Lower lobe of right lung (tissue), 2 donors: ENCODE measurements at regions not wholly inside any gene's neighbourhood (a gene's known extent, or its start where the extent isn't known, plus 50 kb on each side); places are given as distances from the start of the nearest gene placed in this dataset.

Experiments
- ATAC-seq, 2 donors: fragments of 200-7000 bp; cut with Tn5 transposase; one replicate each; pipeline ENCODE4 v1.9.1; 2020 to 2022; ENCODE audit warnings: mild to moderate bottlenecking in 2 of 2, moderate library complexity in 2 of 2
- DNase-seq: peaks from one replicate; pipeline ENCODE4 v3.0.0-alpha.2; 2020
- H3K27ac ChIP-seq: fragments of 200-600 bp; one replicate; pipeline ENCODE4 v1.8.0; 2022
- H3K27me3 ChIP-seq: fragments of 200-600 bp; one replicate; pipeline ENCODE4 v1.8.0; 2022; ENCODE audit warnings: low read depth
- H3K36me3 ChIP-seq: fragments of 200-600 bp; one replicate; pipeline ENCODE4 v1.8.0; 2022; ENCODE audit warnings: mild to moderate bottlenecking
- H3K4me1 ChIP-seq: fragments of 200-600 bp; one replicate; pipeline ENCODE4 v1.8.0; 2022
- H3K4me3 ChIP-seq: fragments of 200-600 bp; one replicate; pipeline ENCODE4 v1.8.0; 2022; ENCODE audit warnings: mild to moderate bottlenecking
- H3K9me3 ChIP-seq: fragments of 200-600 bp; one replicate; pipeline ENCODE4 v1.8.0; 2022
- CTCF ChIP-seq: fragments of 200-600 bp; IDR thresholded peaks from one replicate; pipeline ENCODE4 v1.8.0; 2022; ENCODE audit warnings: antibody characterized with exemption, mild to moderate bottlenecking
- intact Hi-C: fragments of 100-400 bp; cut with DNase I; formaldehyde crosslinking; loops from one replicate; pipeline ENCODE4 v1.11.0; 2022
- donor health status: DM: no; HTN: yes; CAD: no; lungs with severe emphysema.

DNA sequence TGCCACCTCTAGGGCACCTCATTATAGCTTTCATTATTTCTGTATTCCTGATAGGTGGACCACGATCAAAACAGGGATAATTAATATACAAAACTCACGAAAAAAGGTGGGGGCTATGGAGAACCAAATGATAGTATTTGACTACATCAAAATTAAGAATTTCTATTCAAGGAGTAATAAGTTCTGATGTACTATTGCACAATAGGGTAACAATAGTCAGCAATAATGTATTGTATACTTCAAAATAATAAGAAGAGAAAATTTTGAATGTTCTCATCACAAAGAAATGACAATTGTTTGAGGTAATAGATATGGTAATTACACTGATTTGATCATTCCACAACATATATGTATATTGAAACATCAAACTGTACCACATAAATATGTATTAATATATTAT, 327.3 kb upstream of the TRAM1L1 start:
- Histone ChIP-seq H3K27ac (no peak overlapping the region), H3K4me1 (no peaks in the 10 kb centered on the region), H3K9me3 (no peaks in the 10 kb centered on the region), H3K36me3 (no peaks in the 10 kb centered on the region), H3K4me3 (no peak overlapping the region), H3K27me3 (no peaks in the 10 kb centered on the region)
- DNase-seq (no peak), ATAC-seq (no peak)
- intact Hi-C loops, result no loop called here
- TF ChIP-seq CTCF, result no peak

- Histone ChIP-seq H3K9me3 (no peaks in the 10 kb centered on the region), H3K4me1 (no peaks in the 10 kb centered on the region), H3K36me3 (no peaks in the 10 kb centered on the region), H3K27me3 (no peaks in the 10 kb centered on the region), H3K27ac (no peak overlapping the region), H3K4me3 (no peak overlapping the region)
- ATAC-seq, result no peak
- no peak for DNase-seq
- intact Hi-C loops, result no loop called here
- TF ChIP-seq CTCF, result no peak
Observed at GRCh38 chr4:117417856-117418255, 332.5 kb upstream of the TRAM1L1 start.

DNA sequence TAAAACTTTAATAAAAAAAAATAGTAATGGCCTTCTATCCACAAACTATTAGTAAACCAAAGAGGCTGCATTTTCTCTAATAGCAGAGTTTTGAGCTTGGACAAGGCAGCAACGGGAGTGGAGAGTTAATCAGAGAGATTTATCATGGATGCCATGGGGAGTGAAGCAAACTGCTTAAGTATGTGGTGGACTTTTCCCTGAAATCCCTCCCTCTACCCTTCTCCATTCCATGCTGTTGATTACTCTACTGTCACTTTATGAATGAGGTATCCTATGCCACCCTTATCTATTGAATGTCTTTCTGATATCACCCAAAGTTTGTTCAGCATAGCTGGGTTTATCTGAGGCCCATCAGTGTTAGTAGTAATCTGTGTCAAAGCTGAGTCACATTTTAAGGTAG, 335.6 kb upstream of the TRAM1L1 start:
- DNase-seq (no peak), ATAC-seq (no peak)
- no peaks in the 10 kb centered on the region for H3K9me3 ChIP-seq
- H3K36me3 ChIP-seq, result no peaks in the 10 kb centered on the region
- no peaks in the 10 kb centered on the region for H3K27me3 ChIP-seq
- H3K4me3 ChIP-seq, result no peak overlapping the region
- TF ChIP-seq CTCF, result no peak
- no peaks in the 10 kb centered on the region for H3K4me1 ChIP-seq
- H3K27ac ChIP-seq, result no peak overlapping the region
- intact Hi-C loops, result no loop called here

- TF ChIP-seq CTCF, result no peak
- no peak for ATAC-seq
- no peak overlapping the region for H3K27ac ChIP-seq
- no peak for DNase-seq
- intact Hi-C loops, result no loop called here
- H3K4me3 ChIP-seq, result no peak overlapping the region
- no peaks in the 10 kb centered on the region for H3K9me3 ChIP-seq
- no peaks in the 10 kb centered on the region for H3K4me1 ChIP-seq
- H3K36me3 ChIP-seq, result no peaks in the 10 kb centered on the region
- no peaks in the 10 kb centered on the region for H3K27me3 ChIP-seq
Observed at GRCh38 chr4:117421706-117422105, 336.3 kb upstream of the TRAM1L1 start.

- Histone ChIP-seq H3K9me3 (no peaks in the 10 kb centered on the region), H3K4me1 (no peaks in the 10 kb centered on the region), H3K36me3 (no peaks in the 10 kb centered on the region), H3K4me3 (no peak overlapping the region), H3K27ac (no peak overlapping the region), H3K27me3 (no peaks in the 10 kb centered on the region)
- ATAC-seq (no peak), DNase-seq (no peak)
- no peak for TF ChIP-seq CTCF
- intact Hi-C loops, result no loop called here
Observed at GRCh38 chr4:117422297-117422696, 336.9 kb upstream of the TRAM1L1 start.

DNA sequence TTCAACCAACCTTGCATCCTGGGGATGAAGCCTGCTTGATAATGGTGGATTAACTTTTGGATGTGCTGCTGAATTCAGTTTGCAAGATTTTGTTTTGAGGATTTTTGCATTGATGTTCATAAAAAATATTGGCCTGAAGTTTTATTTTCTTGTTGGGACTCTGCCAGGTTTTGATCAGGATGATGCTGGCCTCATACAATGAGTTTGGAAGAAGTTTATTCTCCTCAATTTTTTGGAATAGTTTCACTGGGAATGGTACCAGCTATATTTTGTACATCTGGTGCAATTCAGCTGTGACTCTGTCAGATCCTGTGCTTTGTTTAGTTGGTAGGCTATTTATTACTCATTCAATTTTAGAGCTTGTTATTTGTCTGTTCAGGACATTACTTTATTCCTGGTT, 340.3 kb upstream of the TRAM1L1 start:
- DNase-seq (no peak), ATAC-seq (no peak)
- H3K27me3 ChIP-seq, result no peaks in the 10 kb centered on the region

More for the DNA sequence above, 340.3 kb upstream of the TRAM1L1 start:
- TF ChIP-seq CTCF, result no peak
- Histone ChIP-seq H3K36me3 (no peaks in the 10 kb centered on the region), H3K9me3 (no peaks in the 10 kb centered on the region), H3K4me3 (no peak overlapping the region), H3K4me1 (no peaks in the 10 kb centered on the region), H3K27ac (no peak overlapping the region)
- intact Hi-C loops, result no loop called here
